ENCODE measurements at regions not wholly inside any gene's neighbourhood (a gene's known extent, or its start where the extent isn't known, plus 50 kb on each side); places are given as distances from the start of the nearest gene placed in this dataset.

- TF ChIP-seq CTCF (conservative IDR thresholded peaks at IDR 0.05) (no peak), EZH2 (IDR thresholded peaks at IDR 0.05; ENCODE audit: low read depth) (no peak)
These were observed 745.3 kb downstream of the TUSC7 start for GRCh38 chr3:117454908-117455307.

Measured in PC-9 (cell line).